A549 (cell line): ENCODE measurements at regions not wholly inside any gene's neighbourhood (a gene's known extent, or its start where the extent isn't known, plus 50 kb on each side); places are given as distances from the start of the nearest gene placed in this dataset.

Source experiments
- BHLHE40 ChIP-seq: IDR thresholded peaks from 2 replicates; pipeline ENCODE4 v1.6.1; 2012; ENCODE audit warnings: low read depth, low read length, inconsistent platforms
- CEBPB ChIP-seq, 2 experiments: fragments of >200 bp in 1 of 2; sonication (Bioruptor Twin) in 1 of 2; formaldehyde crosslinking in 1 of 2; IDR thresholded peaks; 2 replicates each; pipeline ENCODE4 v1.6.1; 2012 to 2016
- CHD4 ChIP-seq: fragments of 200-600 bp; sonication (generic); IDR thresholded peaks from 2 replicates; pipeline ENCODE4 v1.6.1; 2016; ENCODE audit warnings: antibody characterized with exemption, mild to moderate bottlenecking, borderline replicate concordance
- CTCF ChIP-seq: fragments of >200 bp; sonication (Bioruptor Twin); formaldehyde crosslinking; IDR thresholded peaks from 3 replicates; pipeline ENCODE4 v1.5.1; 2016
- EP300 ChIP-seq, 2 experiments: fragments of >200 bp; sonication (Bioruptor Twin); formaldehyde crosslinking; IDR thresholded peaks; 2 replicates in 1 of 2; 3 replicates in 1 of 2; pipeline ENCODE4 v1.6.1; 2016 to 2017
- FOXS1 ChIP-seq: fragments of 250-450 bp; sonication (Bioruptor Pico); IDR thresholded peaks from 2 replicates; pipeline ENCODE4 v1.5.0; 2020; ENCODE audit warnings: mild to moderate bottlenecking, moderate library complexity
- HDAC2 ChIP-seq: fragments of 200-600 bp; sonication (generic); IDR thresholded peaks from 2 replicates; pipeline ENCODE4 v1.6.1; 2016
- MYC ChIP-seq: IDR thresholded peaks from 2 replicates; pipeline ENCODE4 v1.6.1; 2012; ENCODE audit warnings: mild to moderate bottlenecking, inconsistent platforms, low read length, improper control_type of control experiment, borderline replicate concordance
- NR3C1 ChIP-seq: fragments of >200 bp; sonication (Bioruptor Twin); formaldehyde crosslinking; IDR thresholded peaks from 3 replicates; pipeline ENCODE4 v1.6.1; 2017
- POLR2A ChIP-seq: IDR thresholded peaks from 2 replicates; pipeline ENCODE4 v1.6.1; 2012; ENCODE audit warnings: mild to moderate bottlenecking, low read length
- RAD21 ChIP-seq, 2 experiments: fragments of >200 bp in 1 of 2; sonication (Bioruptor Twin) in 1 of 2; formaldehyde crosslinking in 1 of 2; IDR thresholded peaks in 1 of 2; conservative IDR thresholded peaks in 1 of 2; 2 replicates in 1 of 2; 3 replicates in 1 of 2; pipeline ENCODE4 v1.6.1; 2012 to 2018; ENCODE audit warnings: inconsistent platforms in 1 of 2

- no peak for TF ChIP-seq CTCF
- no peak for TF ChIP-seq RAD21 (conservative IDR thresholded peaks at IDR 0.05 in 1 of 2, IDR thresholded peaks at IDR 0.05 in 1 of 2)
- no peak for TF ChIP-seq MYC
- no peak for TF ChIP-seq CHD4
- TF ChIP-seq CEBPB (IDR thresholded peaks at IDR 0.05), result no peak
- no peak for TF ChIP-seq EP300 (IDR thresholded peaks at IDR 0.05)
- TF ChIP-seq NR3C1, result no peak
- no peak for TF ChIP-seq POLR2A
- no peak for TF ChIP-seq FOXS1 (CRISPR knock-in tag)
- no peak for TF ChIP-seq BHLHE40
- TF ChIP-seq HDAC2, result no peak
These were observed 115.8 kb upstream of the LAMA2 start for GRCh38 chr6:128767150-128767549.
